Hepatocyte (in vitro differentiated cells): ENCODE measurements at regions not wholly inside any gene's neighbourhood (a gene's known extent, or its start where the extent isn't known, plus 50 kb on each side); places are given as distances from the start of the nearest gene placed in this dataset.

Experiments
- DNase-seq: peaks from one replicate; pipeline ENCODE4 v3.0.0-alpha.2; 2016; ENCODE audit warnings: low spot score
- H2AFZ ChIP-seq: fragments of 200-600 bp; sonication (generic); 2 replicates; pipeline ENCODE4 v1.6.0; 2016; ENCODE audit warnings: antibody characterized with exemption, mild to moderate bottlenecking
- H3K27ac ChIP-seq: fragments of 200-600 bp; sonication (generic); 2 replicates; pipeline ENCODE4 v1.5.1; 2016; ENCODE audit warnings: mild to moderate bottlenecking
- H3K27me3 ChIP-seq: fragments of 200-600 bp; sonication (generic); 2 replicates; pipeline ENCODE4 v1.6.1; 2016
- H3K36me3 ChIP-seq: fragments of 200-600 bp; sonication (generic); replicated peaks from 2 replicates; pipeline ENCODE4 v1.5.1; 2016; ENCODE audit warnings: low read depth; ENCODE audit not compliant: insufficient read depth
- H3K4me1 ChIP-seq: fragments of 200-600 bp; sonication (generic); 2 replicates; pipeline ENCODE4 v1.5.1; 2016; ENCODE audit warnings: mild to moderate bottlenecking, moderate library complexity; ENCODE audit not compliant: insufficient read depth
- H3K4me2 ChIP-seq: fragments of 200-600 bp; sonication (generic); 2 replicates; pipeline ENCODE4 v1.6.0; 2016
- H3K4me3 ChIP-seq: fragments of 200-600 bp; sonication (generic); 2 replicates; pipeline ENCODE4 v1.5.1; 2016; ENCODE audit warnings: mild to moderate bottlenecking
- H3K79me2 ChIP-seq: fragments of 200-600 bp; sonication (generic); 2 replicates; pipeline ENCODE4 v1.6.0; 2017; ENCODE audit warnings: mild to moderate bottlenecking
- H3K9me2 ChIP-seq: fragments of 200-600 bp; sonication (generic); replicated peaks from 2 replicates; pipeline ENCODE4 v1.6.0; 2017; ENCODE audit warnings: mild to moderate bottlenecking; ENCODE audit not compliant: insufficient read depth
- H3K9me3 ChIP-seq: fragments of 200-600 bp; sonication (generic); 2 replicates; pipeline ENCODE4 v1.5.1; 2016; ENCODE audit warnings: low read depth, mild to moderate bottlenecking
- H4K20me1 ChIP-seq: fragments of 200-600 bp; sonication (generic); 2 replicates; pipeline ENCODE4 v1.6.0; 2016; ENCODE audit warnings: mild to moderate bottlenecking; ENCODE audit not compliant: insufficient read depth, poor library complexity, severe bottlenecking
- CTCF ChIP-seq: fragments of 200-600 bp; sonication (generic); IDR thresholded peaks from 2 replicates; pipeline ENCODE4 v1.5.1; 2016; ENCODE audit warnings: antibody characterized with exemption, mild to moderate bottlenecking; ENCODE audit not compliant: poor library complexity
- EZH2 ChIP-seq: fragments of 200-600 bp; sonication (generic); IDR thresholded peaks from 2 replicates; pipeline ENCODE4 v1.6.1; 2016; ENCODE audit warnings: antibody characterized with exemption, mild to moderate bottlenecking, borderline replicate concordance
- EZH2phosphoT487 ChIP-seq: fragments of 200-600 bp; sonication (generic); IDR thresholded peaks from one replicate; pipeline ENCODE4 v1.6.1; 2018; ENCODE audit warnings: antibody characterized with exemption, mild to moderate bottlenecking, low read depth, moderate library complexity; ENCODE audit not compliant: unreplicated experiment, severe bottlenecking
- WGBS: methylation state at CpG from one replicate; pipeline ENCODE4 v1.1.6; 2016; ENCODE audit warnings: low lambda C conversion rate; ENCODE audit errors: missing lambda C conversion rate; 5-methylcytosine and 5-hydroxymethylcytosine counted together

GRCh38 chr20:60233018-60233630 lies 274.9 kb downstream of the CDH26 start:
- Histone ChIP-seq H3K36me3 (no peaks in the 10 kb centered on the region), H3K4me1 (no peaks in the 10 kb centered on the region), H3K27me3 (peaks cover 12% of the 10 kb centered on the region), H3K79me2 (no peaks in the 10 kb centered on the region), H3K27ac (no peak overlapping the region), H3K9me2 (no peaks in the 10 kb centered on the region), H3K4me2 (no peak overlapping the region), H3K9me3 (no peaks in the 10 kb centered on the region), H3K4me3 (no peak overlapping the region), H2AFZ (no peak overlapping the region), H4K20me1 (no peaks in the 10 kb centered on the region)
- TF ChIP-seq CTCF (no peak), EZH2phosphoT487 (no peak), EZH2 (no peak)
- WGBS: 61% methylated on average over 3 of the region's 3 CpGs
- DNase-seq: no peak

GRCh38 chr20:60236613-60237012 lies 278.4 kb downstream of the CDH26 start:
- H3K9me2 ChIP-seq: no peaks in the 10 kb centered on the region
- H3K27ac ChIP-seq: no peak overlapping the region
- no peaks in the 10 kb centered on the region for H4K20me1 ChIP-seq
- H2AFZ ChIP-seq: no peak overlapping the region
- no peak overlapping the region for H3K4me3 ChIP-seq
- no peaks in the 10 kb centered on the region for H3K9me3 ChIP-seq
- TF ChIP-seq EZH2 (no peak), CTCF (no peak), EZH2phosphoT487 (no peak)
- H3K4me2 ChIP-seq: no peak overlapping the region
- H3K36me3 ChIP-seq: no peaks in the 10 kb centered on the region
- no peak for DNase-seq
- H3K27me3 ChIP-seq: peaks cover 19% of the 10 kb centered on the region
- H3K79me2 ChIP-seq: no peaks in the 10 kb centered on the region
- no peaks in the 10 kb centered on the region for H3K4me1 ChIP-seq
- WGBS: 79% methylated on average over 1 of the region's 1 CpG

- Histone ChIP-seq H3K79me2 (no peaks in the 10 kb centered on the region), H3K27ac (no peak overlapping the region), H3K9me2 (no peaks in the 10 kb centered on the region), H3K4me1 (no peaks in the 10 kb centered on the region), H3K9me3 (no peaks in the 10 kb centered on the region), H4K20me1 (no peaks in the 10 kb centered on the region), H3K4me2 (no peak overlapping the region), H3K4me3 (no peak overlapping the region), H3K27me3 (peaks cover 26% of the 10 kb centered on the region), H2AFZ (no peak overlapping the region), H3K36me3 (no peaks in the 10 kb centered on the region)
- 78% methylated on average over 7 of the region's 7 CpGs for WGBS
- DNase-seq: no peak
- TF ChIP-seq EZH2phosphoT487 (no peak), CTCF (no peak), EZH2 (no peak)
These were observed 279.8 kb downstream of the CDH26 start for GRCh38 chr20:60237981-60238380.
